GM18867 (cell line): ENCODE measurements at regions not wholly inside any gene's neighbourhood (a gene's known extent, or its start where the extent isn't known, plus 50 kb on each side); places are given as distances from the start of the nearest gene placed in this dataset.
"Not testable (repeated sequence)": the region's sequence is repeated elsewhere in the genome, so short reads cannot be mapped to it uniquely, and the experiment has no call there.

Experiments
- ATAC-seq: cut with Tn5 transposase; IDR thresholded peaks from one replicate; pipeline ENCODE4 v1.9.1; 2021; ENCODE audit warnings: mild to moderate bottlenecking, moderate library complexity; ENCODE audit not compliant: unreplicated experiment

- ATAC-seq, result no peak
These were observed 94.7 kb upstream of the ERRFI1 start for GRCh38 chr1:8120693-8121260.

- ATAC-seq, result not testable (repeated sequence)
These were observed 92.6 kb upstream of the ERRFI1 start for GRCh38 chr1:8118736-8119135.

GRCh38 chr1:8118031-8118451 is 91.9 kb upstream of the ERRFI1 start:
- ATAC-seq, result no peak

- ATAC-seq, result no peak
These were observed 90.8 kb upstream of the ERRFI1 start for GRCh38 chr1:8116894-8117264.

- ATAC-seq, result no peak
These were observed 89.7 kb upstream of the ERRFI1 start for GRCh38 chr1:8115769-8116167.

GRCh38 chr1:8115031-8115768 is 89.1 kb upstream of the ERRFI1 start:
- no peak for ATAC-seq

- no peak for ATAC-seq
These were observed 87.4 kb upstream of the ERRFI1 start for GRCh38 chr1:8113262-8114220.

- ATAC-seq, result no peak
These were observed 86.6 kb upstream of the ERRFI1 start for GRCh38 chr1:8112611-8113261.

GRCh38 chr1:8111560-8111959 is 85.5 kb upstream of the ERRFI1 start:
- ATAC-seq, result no peak

GRCh38 chr1:8109216-8109615 is 83.1 kb upstream of the ERRFI1 start:
- ATAC-seq, result no peak

- ATAC-seq, result no peak
These were observed 81.8 kb upstream of the ERRFI1 start for GRCh38 chr1:8107897-8108296.

GRCh38 chr1:8104278-8105236 is 78.4 kb upstream of the ERRFI1 start:
- ATAC-seq, result no peak

- ATAC-seq, result no peak
These were observed 71.8 kb upstream of the ERRFI1 start for GRCh38 chr1:8097908-8098307.

GRCh38 chr1:8097077-8097799 is 71.1 kb upstream of the ERRFI1 start:
- ATAC-seq, result peak; percentile 80

GRCh38 chr1:8096105-8097011 is 70.2 kb upstream of the ERRFI1 start:
- no peak for ATAC-seq

GRCh38 chr1:8095584-8095983 is 69.5 kb upstream of the ERRFI1 start:
- ATAC-seq, result no peak

GRCh38 chr1:8094481-8095241 is 68.6 kb upstream of the ERRFI1 start:
- no peak for ATAC-seq
